Central memory CD8-positive, alpha-beta T cell (primary cell): ENCODE measurements at regions not wholly inside any gene's neighbourhood (a gene's known extent, or its start where the extent isn't known, plus 50 kb on each side); places are given as distances from the start of the nearest gene placed in this dataset.

Source experiments
- ATAC-seq: fragments of 150-1000 bp; cut with Tn5 transposase; replicated peaks from 2 replicates; pipeline ENCODE4 v1.10.0; 2022; ENCODE audit warnings: mild to moderate bottlenecking, moderate FRiP score, moderate number of reproducible peaks; ENCODE audit not compliant: poor library complexity, severe bottlenecking; ENCODE audit errors: extremely low read depth
- DNase-seq, 2 donors: peaks; one replicate each; pipeline ENCODE4 v3.0.0; 2021; ENCODE audit warnings: low spot score in 2 of 2
- H3K27ac Mint-ChIP-seq: one replicate; pipeline ENCODE4 v1.8.0; 2022; ENCODE audit warnings: low read depth, mild to moderate bottlenecking, moderate library complexity, mixed read lengths
- H3K27me3 Mint-ChIP-seq: one replicate; pipeline ENCODE4 v1.8.0; 2022; ENCODE audit warnings: mixed read lengths
- H3K36me3 Mint-ChIP-seq: one replicate; pipeline ENCODE4 v1.8.0; 2022; ENCODE audit warnings: mild to moderate bottlenecking, moderate library complexity, mixed read lengths; ENCODE audit not compliant: insufficient read depth
- H3K4me1 Mint-ChIP-seq: one replicate; pipeline ENCODE4 v1.8.0; 2022; ENCODE audit warnings: mixed read lengths
- H3K4me3 Mint-ChIP-seq: one replicate; pipeline ENCODE4 v1.8.0; 2022; ENCODE audit warnings: mild to moderate bottlenecking, moderate library complexity, mixed read lengths
- H3K9me3 Mint-ChIP-seq: one replicate; pipeline ENCODE4 v1.8.0; 2022; ENCODE audit warnings: mixed read lengths

GRCh38 chr7:153027904-153028303 is 268.4 kb downstream of the ACTR3B start:
- Mint-ChIP-seq H3K27me3 (peaks cover 6% of the 10 kb centered on the region), H3K9me3 (no peaks in the 10 kb centered on the region), H3K36me3 (peaks cover 3% of the 10 kb centered on the region), H3K4me1 (peaks cover 5% of the 10 kb centered on the region), H3K4me3 (no peak overlapping the region), H3K27ac (no peak overlapping the region)
- no peak for DNase-seq
- no peak for ATAC-seq

- Mint-ChIP-seq H3K9me3 (no peaks in the 10 kb centered on the region), H3K4me3 (no peak overlapping the region), H3K36me3 (peaks cover 3% of the 10 kb centered on the region), H3K4me1 (peaks cover 5% of the 10 kb centered on the region), H3K27ac (no peak overlapping the region), H3K27me3 (no peaks in the 10 kb centered on the region)
- ATAC-seq: no peak
- no peak for DNase-seq
Observed at GRCh38 chr7:153030976-153031375, 271.4 kb downstream of the ACTR3B start.

GRCh38 chr7:153034791-153035190 is 275.2 kb downstream of the ACTR3B start:
- no peaks in the 10 kb centered on the region for H3K9me3 Mint-ChIP-seq
- H3K4me1 Mint-ChIP-seq: no peaks in the 10 kb centered on the region
- H3K4me3 Mint-ChIP-seq: no peak overlapping the region
- DNase-seq: no peak
- no peak overlapping the region for H3K27ac Mint-ChIP-seq
- H3K27me3 Mint-ChIP-seq: no peaks in the 10 kb centered on the region
- ATAC-seq: no peak
- H3K36me3 Mint-ChIP-seq: peaks cover 3% of the 10 kb centered on the region

GRCh38 chr7:153036396-153037063 is 277.0 kb downstream of the ACTR3B start:
- no peak for ATAC-seq
- Mint-ChIP-seq H3K27ac (no peak overlapping the region), H3K9me3 (no peaks in the 10 kb centered on the region), H3K4me1 (no peaks in the 10 kb centered on the region), H3K36me3 (peaks cover 3% of the 10 kb centered on the region), H3K4me3 (no peak overlapping the region), H3K27me3 (no peaks in the 10 kb centered on the region)
- DNase-seq: no peak

- no peak for DNase-seq
- Mint-ChIP-seq H3K9me3 (peaks cover 4% of the 10 kb centered on the region), H3K27me3 (peaks cover 18% of the 10 kb centered on the region), H3K4me3 (no peak overlapping the region), H3K36me3 (no peaks in the 10 kb centered on the region), H3K27ac (no peak overlapping the region), H3K4me1 (no peaks in the 10 kb centered on the region)
- ATAC-seq: no peak
Observed at GRCh38 chr7:153043440-153043839, 283.9 kb downstream of the ACTR3B start.

GRCh38 chr7:153044981-153045380 is 285.4 kb downstream of the ACTR3B start:
- Mint-ChIP-seq H3K36me3 (peaks cover 3% of the 10 kb centered on the region), H3K4me3 (no peak overlapping the region), H3K27ac (no peak overlapping the region), H3K4me1 (no peaks in the 10 kb centered on the region), H3K27me3 (peaks cover 18% of the 10 kb centered on the region), H3K9me3 (peaks cover 4% of the 10 kb centered on the region)
- ATAC-seq (no peak), DNase-seq (no peak)

GRCh38 chr7:153047079-153047959 is 287.8 kb downstream of the ACTR3B start:
- Mint-ChIP-seq H3K4me3 (no peak overlapping the region), H3K27me3 (peaks cover 11% of the 10 kb centered on the region), H3K36me3 (peaks cover 3% of the 10 kb centered on the region), H3K4me1 (no peaks in the 10 kb centered on the region), H3K27ac (no peak overlapping the region), H3K9me3 (peaks cover under 1% of the 10 kb centered on the region)
- ATAC-seq (no peak), DNase-seq (no peak)

GRCh38 chr7:153052206-153052605 is 292.7 kb downstream of the ACTR3B start:
- DNase-seq: no peak
- no peaks in the 10 kb centered on the region for H3K9me3 Mint-ChIP-seq
- no peak overlapping the region for H3K27ac Mint-ChIP-seq
- H3K27me3 Mint-ChIP-seq: no peaks in the 10 kb centered on the region
- H3K4me1 Mint-ChIP-seq: no peaks in the 10 kb centered on the region
- ATAC-seq: no peak
- H3K36me3 Mint-ChIP-seq: peaks cover 3% of the 10 kb centered on the region
- no peak overlapping the region for H3K4me3 Mint-ChIP-seq

- Mint-ChIP-seq H3K9me3 (no peaks in the 10 kb centered on the region), H3K27me3 (no peaks in the 10 kb centered on the region), H3K36me3 (no peaks in the 10 kb centered on the region), H3K27ac (no peak overlapping the region), H3K4me3 (no peak overlapping the region), H3K4me1 (no peaks in the 10 kb centered on the region)
- DNase-seq (no peak), ATAC-seq (no peak)
Observed at GRCh38 chr7:153061910-153062528, 302.5 kb downstream of the ACTR3B start.

- H3K4me3 Mint-ChIP-seq: no peak overlapping the region
- no peaks in the 10 kb centered on the region for H3K9me3 Mint-ChIP-seq
- DNase-seq: no peak
- H3K4me1 Mint-ChIP-seq: no peaks in the 10 kb centered on the region
- ATAC-seq: no peak
- no peaks in the 10 kb centered on the region for H3K27me3 Mint-ChIP-seq
- no peaks in the 10 kb centered on the region for H3K36me3 Mint-ChIP-seq
- H3K27ac Mint-ChIP-seq: no peak overlapping the region
Observed at GRCh38 chr7:153065051-153065450, 305.5 kb downstream of the ACTR3B start.

- DNase-seq (no peak), ATAC-seq (no peak)
- no peaks in the 10 kb centered on the region for H3K4me1 Mint-ChIP-seq
- H3K27ac Mint-ChIP-seq: no peak overlapping the region
- H3K4me3 Mint-ChIP-seq: no peak overlapping the region
- H3K36me3 Mint-ChIP-seq: no peaks in the 10 kb centered on the region
- no peaks in the 10 kb centered on the region for H3K9me3 Mint-ChIP-seq
- H3K27me3 Mint-ChIP-seq: no peaks in the 10 kb centered on the region
Observed at GRCh38 chr7:153066711-153067110, 307.2 kb downstream of the ACTR3B start.

GRCh38 chr7:153070141-153070540 is 310.6 kb downstream of the ACTR3B start:
- H3K4me1 Mint-ChIP-seq: no peaks in the 10 kb centered on the region
- H3K4me3 Mint-ChIP-seq: no peak overlapping the region
- H3K9me3 Mint-ChIP-seq: no peaks in the 10 kb centered on the region
- H3K27ac Mint-ChIP-seq: no peak overlapping the region
- H3K36me3 Mint-ChIP-seq: no peaks in the 10 kb centered on the region
- ATAC-seq (no peak), DNase-seq (no peak)
- no peaks in the 10 kb centered on the region for H3K27me3 Mint-ChIP-seq

GRCh38 chr7:153072806-153073205 is 313.3 kb downstream of the ACTR3B start:
- Mint-ChIP-seq H3K36me3 (no peaks in the 10 kb centered on the region), H3K9me3 (no peaks in the 10 kb centered on the region), H3K4me3 (no peak overlapping the region), H3K27me3 (no peaks in the 10 kb centered on the region), H3K4me1 (no peaks in the 10 kb centered on the region), H3K27ac (no peak overlapping the region)
- DNase-seq (no peak), ATAC-seq (no peak)
